Mesenchymal stem cell (in vitro differentiated cells and primary cell): ENCODE measurements at regions not wholly inside any gene's neighbourhood (a gene's known extent, or its start where the extent isn't known, plus 50 kb on each side); places are given as distances from the start of the nearest gene placed in this dataset.

Source experiments
- DNase-seq: peaks from one replicate; pipeline ENCODE4 v3.0.0-alpha.2; 2013
- H2AFZ ChIP-seq: one replicate; pipeline ENCODE4 v1.6.1; 2013; ENCODE audit warnings: low read depth, mild to moderate bottlenecking, control low read depth, inconsistent platforms, low read length, moderate library complexity
- H2AK5ac ChIP-seq: 2 replicates; pipeline ENCODE4 v1.6.1; 2013; ENCODE audit warnings: low read length, moderate library complexity, mild to moderate bottlenecking, inconsistent platforms; ENCODE audit not compliant: severe bottlenecking
- H2BK120ac ChIP-seq: one replicate; pipeline ENCODE4 v1.6.1; 2013; ENCODE audit warnings: low read depth, mild to moderate bottlenecking, inconsistent platforms, low read length, moderate library complexity
- H2BK12ac ChIP-seq, 2 experiments: one replicate each; pipeline ENCODE4 v1.6.1; 2013; ENCODE audit warnings: inconsistent platforms in 2 of 2, low read length in 2 of 2, mild to moderate bottlenecking in 2 of 2, moderate library complexity in 2 of 2, control low read depth in 1 of 2
- H2BK15ac ChIP-seq: one replicate; pipeline ENCODE4 v1.6.1; 2013; ENCODE audit warnings: mild to moderate bottlenecking, low read depth, inconsistent platforms; ENCODE audit not compliant: poor library complexity, severe bottlenecking
- H2BK5ac ChIP-seq: 2 replicates; pipeline ENCODE4 v1.6.1; 2013; ENCODE audit warnings: low read depth, mild to moderate bottlenecking, low read length, control low read depth, inconsistent platforms; ENCODE audit not compliant: poor library complexity, severe bottlenecking
- H3K14ac ChIP-seq, 2 experiments: one replicate each; pipeline ENCODE4 v1.6.1; 2013; ENCODE audit warnings: inconsistent platforms in 2 of 2, low read length in 2 of 2, control low read depth in 1 of 2, mild to moderate bottlenecking in 1 of 2, moderate library complexity in 1 of 2
- H3K18ac ChIP-seq, 2 experiments: one replicate each; pipeline ENCODE4 v1.6.1; 2013; ENCODE audit warnings: inconsistent platforms in 2 of 2, low read length in 2 of 2, control low read depth in 1 of 2, low read depth in 1 of 2, mild to moderate bottlenecking in 1 of 2
- H3K23ac ChIP-seq, 2 experiments: one replicate each; pipeline ENCODE4 v1.6.1; 2013; ENCODE audit warnings: inconsistent platforms in 2 of 2, low read length in 2 of 2, mild to moderate bottlenecking in 2 of 2, moderate library complexity in 2 of 2, control low read depth in 1 of 2
- H3K27ac ChIP-seq: 2 replicates; pipeline ENCODE4 v1.5.1; 2013; ENCODE audit warnings: mild to moderate bottlenecking, moderate library complexity, low read length, control low read depth, inconsistent platforms; ENCODE audit not compliant: poor library complexity, severe bottlenecking
- H3K27me3 ChIP-seq, 2 experiments: 2 replicates each; pipeline versions ENCODE4 v1.6.1 to v1.7.0; 2013; ENCODE audit warnings: low read length in 2 of 2, mild to moderate bottlenecking in 2 of 2, moderate library complexity in 2 of 2, control low read depth in 1 of 2, inconsistent platforms in 1 of 2; ENCODE audit not compliant: control insufficient read depth in 1 of 2, insufficient read depth in 1 of 2
- H3K36me3 ChIP-seq, 2 experiments: 2 replicates each; pipeline versions ENCODE4 v1.6.1 to v1.7.0; 2013; ENCODE audit warnings: low read length in 2 of 2, control low read depth in 1 of 2, inconsistent platforms in 1 of 2, low read depth in 1 of 2, mild to moderate bottlenecking in 1 of 2; ENCODE audit not compliant: insufficient read depth in 2 of 2, control insufficient read depth in 1 of 2
- H3K4ac ChIP-seq, 2 experiments: one replicate each; pipeline ENCODE4 v1.6.1; 2013; ENCODE audit warnings: inconsistent platforms in 2 of 2, low read length in 2 of 2, mild to moderate bottlenecking in 2 of 2, moderate library complexity in 2 of 2, control low read depth in 1 of 2, low read depth in 1 of 2
- H3K4me1 ChIP-seq: 2 replicates; pipeline ENCODE4 v1.6.1; 2013; ENCODE audit warnings: low read depth, low read length, control low read depth; ENCODE audit not compliant: control insufficient read depth, insufficient read depth
- H3K4me2 ChIP-seq: 2 replicates; pipeline ENCODE4 v1.6.1; 2013; ENCODE audit warnings: low read length, mild to moderate bottlenecking, inconsistent platforms; ENCODE audit not compliant: poor library complexity, severe bottlenecking
- H3K4me3 ChIP-seq, 2 experiments: 2 replicates each; pipeline versions ENCODE4 v1.5.1 to v1.7.0; 2013; ENCODE audit warnings: low read length in 2 of 2, mild to moderate bottlenecking in 2 of 2, control low read depth in 1 of 2, low read depth in 1 of 2; ENCODE audit not compliant: insufficient read depth in 1 of 2
- H3K79me1 ChIP-seq: replicated peaks from 2 replicates; pipeline ENCODE4 v1.6.1; 2013; ENCODE audit warnings: mild to moderate bottlenecking, control low read depth, low read length, inconsistent platforms; ENCODE audit not compliant: poor library complexity, severe bottlenecking
- H3K9ac ChIP-seq: 2 replicates; pipeline ENCODE4 v1.7.0; 2013; ENCODE audit warnings: mild to moderate bottlenecking, low read length, moderate library complexity
- H3K9me3 ChIP-seq: 2 replicates; pipeline ENCODE4 v1.7.0; 2013; ENCODE audit warnings: mild to moderate bottlenecking, low read length; ENCODE audit not compliant: control insufficient read depth
- H4K8ac ChIP-seq: one replicate; pipeline ENCODE4 v1.6.1; 2013; ENCODE audit warnings: inconsistent platforms, mild to moderate bottlenecking, low read length, moderate library complexity
- H4K91ac ChIP-seq: one replicate; pipeline ENCODE4 v1.6.1; 2013; ENCODE audit warnings: mild to moderate bottlenecking, low read length, inconsistent platforms
- WGBS: methylation state at CpG from one replicate; pipeline ENCODE4 v1.1.7; 2013; ENCODE audit warnings: mixed read lengths; 5-methylcytosine and 5-hydroxymethylcytosine counted together

GRCh38 chr2:16102976-16103380 is 162.6 kb downstream of the MYCN start:
- H4K91ac ChIP-seq: no peak overlapping the region
- H4K8ac ChIP-seq: no peak overlapping the region
- no peaks in the 10 kb centered on the region for H3K79me1 ChIP-seq
- no peak overlapping the region for H3K4me3 ChIP-seq
- no peak overlapping the region for H3K23ac ChIP-seq
- DNase-seq: no peak
- 13% methylated on average over 16 of the region's 16 CpGs for WGBS
- H3K18ac ChIP-seq: no peak overlapping the region
- no peak overlapping the region for H2AK5ac ChIP-seq
- peaks cover 0 to 24% of the 10 kb centered on the region in 2 experiments for H3K27me3 ChIP-seq
- H2BK5ac ChIP-seq: no peak overlapping the region
- no peak overlapping the region for H3K14ac ChIP-seq
- no peak overlapping the region for H3K27ac ChIP-seq
- no peak overlapping the region for H2BK120ac ChIP-seq
- no peak overlapping the region for H2AFZ ChIP-seq
- no peaks in the 10 kb centered on the region for H3K36me3 ChIP-seq
- no peak overlapping the region for H3K4ac ChIP-seq
- no peak overlapping the region for H3K9ac ChIP-seq
- H2BK12ac ChIP-seq: no peak overlapping the region
- no peak overlapping the region for H2BK15ac ChIP-seq
- no peak overlapping the region for H3K4me2 ChIP-seq
- no peaks in the 10 kb centered on the region for H3K9me3 ChIP-seq
- H3K4me1 ChIP-seq: no peaks in the 10 kb centered on the region

GRCh38 chr2:16102358-16102975 is 162.1 kb downstream of the MYCN start:
- H3K4me2 ChIP-seq: no peak overlapping the region
- no peak overlapping the region for H3K4ac ChIP-seq
- no peaks in the 10 kb centered on the region for H3K79me1 ChIP-seq
- no peak overlapping the region for H2BK15ac ChIP-seq
- no peaks in the 10 kb centered on the region for H3K9me3 ChIP-seq
- H4K8ac ChIP-seq: no peak overlapping the region
- no peak overlapping the region for H3K14ac ChIP-seq
- H3K4me3 ChIP-seq: no peak overlapping the region
- H3K27ac ChIP-seq: no peak overlapping the region
- WGBS: 29% methylated on average over 13 of the region's 14 CpGs
- DNase-seq: no peak
- H2AK5ac ChIP-seq: no peak overlapping the region
- H2BK5ac ChIP-seq: no peak overlapping the region
- no peaks in the 10 kb centered on the region for H3K36me3 ChIP-seq
- H2BK120ac ChIP-seq: no peak overlapping the region
- no peak overlapping the region for H2AFZ ChIP-seq
- H2BK12ac ChIP-seq: no peak overlapping the region
- H3K23ac ChIP-seq: no peak overlapping the region
- H3K4me1 ChIP-seq: no peaks in the 10 kb centered on the region
- H3K9ac ChIP-seq: no peak overlapping the region
- peaks cover 0 to 24% of the 10 kb centered on the region in 2 experiments for H3K27me3 ChIP-seq
- H3K18ac ChIP-seq: no peak overlapping the region
- H4K91ac ChIP-seq: no peak overlapping the region

GRCh38 chr2:16101196-16101595 is 160.8 kb downstream of the MYCN start:
- 72% methylated on average over 3 of the region's 3 CpGs for WGBS
- H2BK120ac ChIP-seq: no peak overlapping the region
- no peak overlapping the region for H3K4me3 ChIP-seq
- H3K9me3 ChIP-seq: no peaks in the 10 kb centered on the region
- H3K4me1 ChIP-seq: no peaks in the 10 kb centered on the region
- no peak overlapping the region for H3K9ac ChIP-seq
- H3K4me2 ChIP-seq: no peak overlapping the region
- no peak overlapping the region for H2BK15ac ChIP-seq
- no peak overlapping the region for H4K8ac ChIP-seq
- no peak overlapping the region for H3K18ac ChIP-seq
- no peaks in the 10 kb centered on the region for H3K36me3 ChIP-seq
- H3K27me3 ChIP-seq: peaks cover 0 to 18% of the 10 kb centered on the region in 2 experiments
- no peak for DNase-seq
- H3K4ac ChIP-seq: no peak overlapping the region
- H3K79me1 ChIP-seq: no peaks in the 10 kb centered on the region
- H2BK5ac ChIP-seq: no peak overlapping the region
- H3K27ac ChIP-seq: no peak overlapping the region
- H2AK5ac ChIP-seq: no peak overlapping the region
- no peak overlapping the region for H2AFZ ChIP-seq
- no peak overlapping the region for H2BK12ac ChIP-seq
- no peak overlapping the region for H3K23ac ChIP-seq
- H3K14ac ChIP-seq: no peak overlapping the region
- no peak overlapping the region for H4K91ac ChIP-seq

- Histone ChIP-seq H2BK12ac (no peak overlapping the region), H3K9me3 (no peaks in the 10 kb centered on the region), H3K4me1 (no peaks in the 10 kb centered on the region), H3K4me2 (no peak overlapping the region), H3K23ac (no peak overlapping the region), H4K8ac (no peak overlapping the region), H2BK15ac (no peak overlapping the region), H2AFZ (no peak overlapping the region), H3K18ac (no peak overlapping the region), H2BK120ac (no peak overlapping the region), H3K27me3 (peaks cover 0 to 8% of the 10 kb centered on the region in 2 experiments), H4K91ac (no peak overlapping the region), H3K14ac (no peak overlapping the region), H3K79me1 (no peaks in the 10 kb centered on the region), H3K36me3 (no peaks in the 10 kb centered on the region), H3K9ac (no peak overlapping the region), H3K27ac (no peak overlapping the region), H3K4me3 (no peak overlapping the region), H2BK5ac (no peak overlapping the region), H2AK5ac (no peak overlapping the region), H3K4ac (no peak overlapping the region)
- no peak for DNase-seq
- WGBS: 67% methylated on average over 1 of the region's 1 CpG
These were observed 159.7 kb downstream of the MYCN start for GRCh38 chr2:16100006-16100405.
